CD4-positive, alpha-beta T cell treated with Interleukin-4 for 4 hours (primary cell): ENCODE measurements at regions not wholly inside any gene's neighbourhood (a gene's known extent, or its start where the extent isn't known, plus 50 kb on each side); places are given as distances from the start of the nearest gene placed in this dataset.
"Not testable (repeated sequence)": the region's sequence is repeated elsewhere in the genome, so short reads cannot be mapped to it uniquely, and the experiment has no call there.

Experiments used
- DNase-seq: peaks from one replicate; pipeline ENCODE4 v3.0.0-alpha.2; 2020

GRCh38 chr16:52033992-52034391 is 513.0 kb downstream of the TOX3 start:
- no peak for DNase-seq

GRCh38 chr16:52022980-52023379 is 524.0 kb downstream of the TOX3 start:
- no peak for DNase-seq

- no peak for DNase-seq
Observed at GRCh38 chr16:52022177-52022576, 524.8 kb downstream of the TOX3 start.

- DNase-seq: no peak
Observed at GRCh38 chr16:52016387-52016786, 530.6 kb downstream of the TOX3 start.

- no peak for DNase-seq
Observed at GRCh38 chr16:52005551-52005950, 541.4 kb downstream of the TOX3 start.

GRCh38 chr16:52004343-52004742 is 542.6 kb downstream of the TOX3 start:
- no peak for DNase-seq

- no peak for DNase-seq
Observed at GRCh38 chr16:52002026-52002425, 544.9 kb downstream of the TOX3 start.

GRCh38 chr16:51996516-51996915 is 550.4 kb downstream of the TOX3 start:
- DNase-seq: no peak

- DNase-seq: no peak
Observed at GRCh38 chr16:51994597-51994996, 552.3 kb downstream of the TOX3 start.

GRCh38 chr16:51989637-51990230 is 557.2 kb downstream of the TOX3 start:
- no peak for DNase-seq

- no peak for DNase-seq
Observed at GRCh38 chr16:51988977-51989376, 558.0 kb downstream of the TOX3 start.

GRCh38 chr16:51987519-51987918 is 559.4 kb downstream of the TOX3 start:
- DNase-seq: no peak

GRCh38 chr16:51986717-51987116 is 560.2 kb downstream of the TOX3 start:
- DNase-seq: no peak

GRCh38 chr16:51986301-51986700 is 560.6 kb downstream of the TOX3 start:
- DNase-seq: no peak

- no peak for DNase-seq
Observed at GRCh38 chr16:51985126-51985525, 561.8 kb downstream of the TOX3 start.

- DNase-seq: no peak
Observed at GRCh38 chr16:51984395-51984794, 562.5 kb downstream of the TOX3 start.

GRCh38 chr16:51982715-51983680 is 563.9 kb downstream of the TOX3 start:
- DNase-seq: peak; percentile 29

- DNase-seq: no peak
Observed at GRCh38 chr16:51981725-51982124, 565.2 kb downstream of the TOX3 start.

- not testable (repeated sequence) for DNase-seq
Observed at GRCh38 chr16:51977506-51977905, 569.4 kb downstream of the TOX3 start.

- DNase-seq: no peak
Observed at GRCh38 chr16:51971184-51971583, 575.8 kb downstream of the TOX3 start.

GRCh38 chr16:51968749-51969148 is 578.2 kb downstream of the TOX3 start:
- DNase-seq: no peak

GRCh38 chr16:51967646-51968045 is 579.3 kb downstream of the TOX3 start:
- no peak for DNase-seq

- DNase-seq: no peak
Observed at GRCh38 chr16:51960931-51961330, 586.0 kb downstream of the TOX3 start.

- no peak for DNase-seq
Observed at GRCh38 chr16:51953286-51953985, 593.5 kb downstream of the TOX3 start.
